ENCODE measurements at regions not wholly inside any gene's neighbourhood (a gene's known extent, or its start where the extent isn't known, plus 50 kb on each side); places are given as distances from the start of the nearest gene placed in this dataset.
A peak's percentile ranks its signal among the peaks of the same experiment; 100 is the strongest.

DNA sequence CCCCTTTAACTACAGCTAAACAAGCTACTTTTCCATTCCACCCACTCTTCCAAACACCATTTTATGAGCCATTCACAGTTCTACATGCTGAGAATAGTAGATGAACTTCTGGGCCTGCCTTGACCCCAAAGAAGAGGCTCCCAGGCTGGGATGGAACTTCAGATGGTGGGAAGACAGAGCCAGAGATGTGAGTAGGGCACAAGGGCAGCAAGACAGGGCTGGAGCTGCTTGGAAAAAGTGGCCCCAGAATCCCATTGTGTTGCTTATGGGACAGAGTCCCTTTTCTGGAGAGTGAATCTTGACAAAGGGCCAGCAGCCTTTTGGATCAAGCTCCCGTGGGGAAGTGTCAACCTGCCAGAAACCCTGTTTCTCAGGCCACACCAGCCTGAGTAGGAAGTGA lies 516.5 kb upstream of the PPP2R3A start:
- Histone ChIP-seq H3K27me3 (no peaks in the 10 kb centered on the region), H3K4me1 (no peaks in the 10 kb centered on the region), H3K27ac (no peak overlapping the region), H3K9me3 (no peaks in the 10 kb centered on the region), H3K36me3 (no peaks in the 10 kb centered on the region), H3K4me3 (no peak overlapping the region)
- TF ChIP-seq, protein P1, sequence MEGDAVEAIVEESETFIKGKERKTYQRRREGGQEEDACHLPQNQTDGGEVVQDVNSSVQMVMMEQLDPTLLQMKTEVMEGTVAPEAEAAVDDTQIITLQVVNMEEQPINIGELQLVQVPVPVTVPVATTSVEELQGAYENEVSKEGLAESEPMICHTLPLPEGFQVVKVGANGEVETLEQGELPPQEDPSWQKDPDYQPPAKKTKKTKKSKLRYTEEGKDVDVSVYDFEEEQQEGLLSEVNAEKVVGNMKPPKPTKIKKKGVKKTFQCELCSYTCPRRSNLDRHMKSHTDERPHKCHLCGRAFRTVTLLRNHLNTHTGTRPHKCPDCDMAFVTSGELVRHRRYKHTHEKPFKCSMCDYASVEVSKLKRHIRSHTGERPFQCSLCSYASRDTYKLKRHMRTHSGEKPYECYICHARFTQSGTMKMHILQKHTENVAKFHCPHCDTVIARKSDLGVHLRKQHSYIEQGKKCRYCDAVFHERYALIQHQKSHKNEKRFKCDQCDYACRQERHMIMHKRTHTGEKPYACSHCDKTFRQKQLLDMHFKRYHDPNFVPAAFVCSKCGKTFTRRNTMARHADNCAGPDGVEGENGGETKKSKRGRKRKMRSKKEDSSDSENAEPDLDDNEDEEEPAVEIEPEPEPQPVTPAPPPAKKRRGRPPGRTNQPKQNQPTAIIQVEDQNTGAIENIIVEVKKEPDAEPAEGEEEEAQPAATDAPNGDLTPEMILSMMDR (IDR thresholded peaks at IDR 0.05): no peak
- ATAC-seq (no peak), DNase-seq (no peak)
- intact Hi-C loops (cut with DNase I): no loop called here

DNA sequence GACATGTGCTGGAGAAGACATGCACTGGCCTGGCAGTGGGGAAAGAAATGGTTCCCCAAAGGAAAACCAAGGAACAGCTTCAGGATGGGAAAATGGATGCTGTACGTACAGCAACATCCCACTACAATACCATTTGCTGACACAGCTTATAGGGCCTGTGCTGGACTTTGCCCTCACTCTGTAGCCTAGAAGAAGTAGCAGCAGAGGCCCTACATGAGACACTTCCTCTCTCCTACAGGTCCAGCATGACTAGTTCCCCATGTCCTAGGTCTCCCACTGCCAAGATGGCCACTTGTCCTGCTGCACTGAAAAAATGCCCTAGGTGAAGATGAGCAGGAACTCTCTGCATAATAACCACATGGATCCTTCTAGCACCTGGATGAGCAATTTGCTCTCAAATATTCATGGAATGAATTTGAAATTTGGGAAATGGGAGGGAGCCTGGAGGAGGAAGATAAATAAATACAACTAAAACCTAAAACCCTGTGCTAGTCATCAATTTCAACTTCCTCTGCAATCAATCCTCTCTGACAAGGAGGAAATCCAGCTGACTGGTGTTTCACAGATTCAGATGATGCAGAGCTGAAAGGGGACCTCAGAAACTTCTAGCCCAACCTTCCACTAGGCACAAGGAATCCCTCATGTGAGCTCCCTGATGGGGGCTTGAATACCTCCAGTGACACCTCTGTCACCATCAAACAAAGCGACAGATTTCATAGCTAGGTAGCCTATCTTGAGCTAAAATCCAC lies 514.3 kb upstream of the PPP2R3A start:
- peaks cover 0 to 3% of the 10 kb centered on the region in 2 donors for H3K27me3 ChIP-seq
- H3K36me3 ChIP-seq: no peaks in the 10 kb centered on the region
- H3K4me1 ChIP-seq: no peaks in the 10 kb centered on the region
- DNase-seq (no peak), ATAC-seq (no peak)
- no peak overlapping the region for H3K4me3 ChIP-seq
- no peak overlapping the region for H3K27ac ChIP-seq
- TF ChIP-seq, protein P1 (IDR thresholded peaks at IDR 0.05): no peak
- intact Hi-C loops (cut with DNase I): no loop called here
- no peaks in the 10 kb centered on the region for H3K9me3 ChIP-seq

DNA sequence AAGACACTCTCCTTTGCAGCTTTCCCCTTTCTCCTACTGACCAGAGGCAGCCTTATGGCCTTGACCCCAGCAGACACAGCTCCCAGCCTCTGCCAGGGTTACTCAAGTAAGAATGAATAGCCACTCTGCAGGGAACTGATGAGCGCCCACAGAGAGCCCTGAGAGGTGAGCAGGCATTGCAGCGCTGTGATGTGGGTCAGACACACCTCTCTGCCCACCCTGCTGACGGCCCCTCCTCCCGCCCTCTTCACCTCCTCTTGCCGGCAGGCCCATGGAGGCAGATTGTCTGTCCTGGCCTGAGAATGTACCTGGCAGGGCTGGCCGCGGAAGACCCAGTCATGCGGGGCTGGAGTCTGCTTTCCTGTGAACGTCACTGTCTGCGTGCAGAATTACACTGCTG lies 512.6 kb upstream of the PPP2R3A start:
- intact Hi-C loops (cut with DNase I): no loop called here
- peak in 1 of 4 donors; percentile 64 for DNase-seq

DNA sequence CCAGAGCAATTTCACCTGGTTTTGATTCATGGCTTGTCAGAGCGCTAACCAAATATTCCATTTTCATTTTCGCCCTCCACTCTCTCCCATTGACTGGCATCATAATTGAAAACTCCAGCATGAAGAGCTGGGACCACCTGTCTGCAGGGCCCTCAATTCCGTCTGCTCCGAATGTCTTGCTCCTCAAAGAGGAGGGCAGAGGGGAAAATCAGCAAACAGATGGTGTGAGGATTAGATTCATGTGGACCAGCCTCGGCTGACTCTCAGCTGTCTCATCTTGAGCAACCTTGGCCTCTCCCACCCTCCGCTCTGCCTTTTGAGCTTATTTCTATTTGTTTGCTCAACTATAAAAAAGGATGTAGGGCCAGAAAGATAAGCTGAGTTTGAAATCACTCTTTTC lies 512.2 kb upstream of the PPP2R3A start:
- H3K27ac ChIP-seq: no peak overlapping the region
- intact Hi-C loops (cut with DNase I): no loop called here

More for the DNA sequence above, 512.6 kb upstream of the PPP2R3A start:
- Histone ChIP-seq H3K27ac (no peak overlapping the region), H3K4me1 (no peaks in the 10 kb centered on the region), H3K36me3 (no peaks in the 10 kb centered on the region), H3K27me3 (peaks cover 0 to 8% of the 10 kb centered on the region in 2 donors), H3K9me3 (no peaks in the 10 kb centered on the region), H3K4me3 (no peak overlapping the region)
- no peak for ATAC-seq
- TF ChIP-seq, protein P1 (IDR thresholded peaks at IDR 0.05): no peak

DNA sequence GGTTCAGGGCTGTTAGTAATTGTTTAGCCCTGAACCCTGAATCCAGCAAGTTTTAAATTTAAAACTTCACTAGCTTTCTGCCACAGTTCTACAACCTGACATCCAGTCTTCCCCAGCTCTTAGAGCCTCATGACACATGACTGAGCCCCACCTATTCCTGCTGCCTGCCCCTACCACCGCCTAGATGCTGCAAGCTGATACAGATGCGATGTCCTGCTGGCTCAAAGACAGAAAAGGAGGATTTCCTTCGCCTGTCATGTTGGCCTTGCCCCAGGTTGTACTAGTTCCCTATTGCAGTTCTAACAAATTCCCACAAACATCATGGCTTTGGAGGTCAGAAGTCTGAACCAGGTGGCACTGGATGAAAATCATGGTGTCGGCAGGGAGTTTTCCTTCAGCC lies 510.6 kb upstream of the PPP2R3A start:
- TF ChIP-seq, protein P1 (IDR thresholded peaks at IDR 0.05): no peak
- no peak overlapping the region for H3K27ac ChIP-seq
- H3K9me3 ChIP-seq: no peaks in the 10 kb centered on the region
- ATAC-seq: no peak
- intact Hi-C loops (cut with DNase I): no loop called here
- no peak overlapping the region for H3K4me3 ChIP-seq
- no peaks in the 10 kb centered on the region for H3K36me3 ChIP-seq
- peaks cover 0 to 8% of the 10 kb centered on the region in 2 donors for H3K27me3 ChIP-seq
- H3K4me1 ChIP-seq: no peaks in the 10 kb centered on the region
- DNase-seq: no peak

More for the DNA sequence above, 512.2 kb upstream of the PPP2R3A start:
- TF ChIP-seq, protein P1 (IDR thresholded peaks at IDR 0.05): no peak
- DNase-seq (no peak), ATAC-seq (no peak)
- Histone ChIP-seq H3K27me3 (peaks cover 0 to 8% of the 10 kb centered on the region in 2 donors), H3K4me1 (no peaks in the 10 kb centered on the region), H3K9me3 (no peaks in the 10 kb centered on the region), H3K36me3 (no peaks in the 10 kb centered on the region), H3K4me3 (no peak overlapping the region)
